KMS-11 (cell line): ENCODE measurements at regions not wholly inside any gene's neighbourhood (a gene's known extent, or its start where the extent isn't known, plus 50 kb on each side); places are given as distances from the start of the nearest gene placed in this dataset.

Source experiments
- H2AFZ ChIP-seq: fragments of 200-600 bp; sonication (generic); 2 replicates; pipeline ENCODE4 v1.6.1; 2016; ENCODE audit warnings: antibody characterized with exemption, mixed run types, low read depth
- H3K27ac ChIP-seq: fragments of 200-600 bp; sonication (generic); 2 replicates; pipeline ENCODE4 v1.6.1; 2016; ENCODE audit warnings: mild to moderate bottlenecking, mixed run types
- H3K27me3 ChIP-seq: fragments of 200-600 bp; sonication (generic); 2 replicates; pipeline ENCODE4 v1.6.1; 2017; ENCODE audit warnings: mild to moderate bottlenecking, low read depth, mixed run types, moderate library complexity; ENCODE audit not compliant: insufficient read depth
- H3K36me3 ChIP-seq: fragments of 200-600 bp; sonication (generic); 2 replicates; pipeline ENCODE4 v1.6.1; 2017; ENCODE audit warnings: mild to moderate bottlenecking, mixed run types; ENCODE audit not compliant: insufficient read depth
- H3K4me1 ChIP-seq: fragments of 200-600 bp; sonication (generic); 2 replicates; pipeline ENCODE4 v1.6.1; 2016; ENCODE audit warnings: mild to moderate bottlenecking, low read depth, mixed run types; ENCODE audit not compliant: poor library complexity, severe bottlenecking
- H3K4me2 ChIP-seq: fragments of 200-600 bp; sonication (generic); 2 replicates; pipeline ENCODE4 v1.7.0; 2016; ENCODE audit warnings: mild to moderate bottlenecking, mixed run types
- H3K4me3 ChIP-seq: fragments of 200-600 bp; sonication (generic); IDR thresholded peaks from 2 replicates; pipeline ENCODE4 v1.6.1; 2017; ENCODE audit warnings: low read depth, low read length, mixed read lengths; ENCODE audit not compliant: insufficient read depth
- H3K79me2 ChIP-seq: fragments of 200-600 bp; sonication (generic); 2 replicates; pipeline ENCODE4 v1.6.1; 2016; ENCODE audit warnings: low read depth, mixed run types; ENCODE audit not compliant: insufficient read depth
- H3K9ac ChIP-seq: fragments of 200-600 bp; sonication (generic); 2 replicates; pipeline ENCODE4 v1.6.1; 2016; ENCODE audit warnings: mild to moderate bottlenecking, mixed run types
- H4K20me1 ChIP-seq: fragments of 200-600 bp; sonication (generic); 2 replicates; pipeline ENCODE4 v1.6.1; 2016; ENCODE audit warnings: mild to moderate bottlenecking, mixed run types; ENCODE audit not compliant: insufficient read depth
- CTCF ChIP-seq: fragments of 200-600 bp; sonication (generic); conservative IDR thresholded peaks from 2 replicates; pipeline ENCODE4 v1.6.1; 2017; ENCODE audit warnings: low read depth, mild to moderate bottlenecking, antibody characterized with exemption, low read length, moderate library complexity, mixed read lengths

GRCh38 chr3:66816090-66816761, 181.9 kb upstream of the KBTBD8 start:
- no peaks in the 10 kb centered on the region for H3K36me3 ChIP-seq
- no peak overlapping the region for H3K4me3 ChIP-seq
- H3K4me1 ChIP-seq: no peaks in the 10 kb centered on the region
- H2AFZ ChIP-seq: no peak overlapping the region
- H3K27me3 ChIP-seq: no peaks in the 10 kb centered on the region
- H3K79me2 ChIP-seq: no peaks in the 10 kb centered on the region
- H3K9ac ChIP-seq: no peak overlapping the region
- no peak overlapping the region for H3K27ac ChIP-seq
- peak; percentile 51 for TF ChIP-seq CTCF
- no peaks in the 10 kb centered on the region for H4K20me1 ChIP-seq
- no peak overlapping the region for H3K4me2 ChIP-seq

- Histone ChIP-seq H3K36me3 (no peaks in the 10 kb centered on the region), H3K4me3 (no peak overlapping the region), H3K4me1 (no peaks in the 10 kb centered on the region), H3K9ac (no peak overlapping the region), H3K4me2 (no peak overlapping the region), H4K20me1 (no peaks in the 10 kb centered on the region), H2AFZ (no peak overlapping the region), H3K27me3 (no peaks in the 10 kb centered on the region), H3K79me2 (no peaks in the 10 kb centered on the region), H3K27ac (no peak overlapping the region)
- no peak for TF ChIP-seq CTCF
Observed at GRCh38 chr3:66817951-66818557, 180.1 kb upstream of the KBTBD8 start.

- Histone ChIP-seq H3K9ac (no peak overlapping the region), H3K36me3 (no peaks in the 10 kb centered on the region), H3K27ac (no peak overlapping the region), H3K27me3 (no peaks in the 10 kb centered on the region), H3K4me3 (no peak overlapping the region), H3K4me2 (no peak overlapping the region), H2AFZ (no peak overlapping the region), H3K4me1 (no peaks in the 10 kb centered on the region), H3K79me2 (no peaks in the 10 kb centered on the region), H4K20me1 (no peaks in the 10 kb centered on the region)
- TF ChIP-seq CTCF: no peak
Observed at GRCh38 chr3:66819993-66820501, 178.1 kb upstream of the KBTBD8 start.

DNA sequence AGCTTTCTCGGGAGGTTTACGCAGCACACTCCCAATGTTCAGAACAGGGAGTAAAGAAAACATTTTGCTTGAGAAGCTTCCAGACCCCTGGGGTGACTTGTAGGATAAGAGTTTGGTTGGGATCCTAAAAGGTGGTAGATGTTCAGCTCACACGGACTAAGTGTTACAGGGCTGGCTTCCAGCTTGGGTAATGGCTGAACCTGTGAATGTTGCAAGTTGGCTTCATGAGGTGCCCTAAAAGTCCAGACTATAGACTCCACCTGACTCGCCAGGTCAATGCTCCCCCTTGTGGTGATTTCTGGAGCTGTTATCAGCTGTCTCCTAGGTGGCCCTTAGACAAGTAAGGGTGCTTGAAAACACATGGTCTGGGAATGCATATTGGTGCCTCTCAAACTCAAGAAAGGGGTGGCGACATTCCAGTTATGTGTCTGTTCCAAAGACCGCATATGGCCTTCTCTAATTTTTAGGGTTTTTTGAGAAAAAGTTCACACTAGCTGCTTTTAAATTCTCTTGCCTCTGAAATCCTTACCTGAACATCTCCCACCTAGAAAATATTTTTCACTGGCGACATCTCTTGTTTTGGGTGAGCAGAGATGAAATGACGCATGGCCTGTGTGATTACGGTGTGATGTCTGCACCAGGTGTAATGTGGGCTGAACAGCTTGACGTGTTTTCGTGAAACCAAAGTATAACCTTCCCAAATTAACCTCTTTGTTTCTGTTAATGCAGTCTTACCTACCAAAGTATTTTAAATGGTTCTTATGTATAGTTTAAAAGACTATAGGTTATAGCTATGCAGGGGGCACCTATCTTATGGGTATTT, 175.7 kb upstream of the KBTBD8 start:
- Histone ChIP-seq H4K20me1 (no peaks in the 10 kb centered on the region), H3K4me3 (no peak overlapping the region), H3K36me3 (no peaks in the 10 kb centered on the region), H3K9ac (no peak overlapping the region), H3K4me1 (no peaks in the 10 kb centered on the region), H3K79me2 (no peaks in the 10 kb centered on the region), H2AFZ (no peak overlapping the region), H3K4me2 (no peak overlapping the region), H3K27ac (no peak overlapping the region), H3K27me3 (no peaks in the 10 kb centered on the region)
- TF ChIP-seq CTCF: peak; percentile 76
